HG03439 (cell line): ENCODE measurements at regions not wholly inside any gene's neighbourhood (a gene's known extent, or its start where the extent isn't known, plus 50 kb on each side); places are given as distances from the start of the nearest gene placed in this dataset.
A peak's percentile ranks its signal among the peaks of the same experiment; 100 is the strongest.
"Not testable (repeated sequence)": the region's sequence is repeated elsewhere in the genome, so short reads cannot be mapped to it uniquely, and the experiment has no call there.

Experiments
- ATAC-seq: cut with Tn5 transposase; IDR thresholded peaks from one replicate; pipeline ENCODE4 v1.9.1; 2021; ENCODE audit warnings: mild to moderate bottlenecking, moderate library complexity; ENCODE audit not compliant: unreplicated experiment

GRCh38 chr3:71994906-71995305 lies 210.0 kb upstream of the PROK2 start:
- ATAC-seq, result no peak

GRCh38 chr3:71994203-71994602 lies 209.3 kb upstream of the PROK2 start:
- ATAC-seq, result no peak

DNA sequence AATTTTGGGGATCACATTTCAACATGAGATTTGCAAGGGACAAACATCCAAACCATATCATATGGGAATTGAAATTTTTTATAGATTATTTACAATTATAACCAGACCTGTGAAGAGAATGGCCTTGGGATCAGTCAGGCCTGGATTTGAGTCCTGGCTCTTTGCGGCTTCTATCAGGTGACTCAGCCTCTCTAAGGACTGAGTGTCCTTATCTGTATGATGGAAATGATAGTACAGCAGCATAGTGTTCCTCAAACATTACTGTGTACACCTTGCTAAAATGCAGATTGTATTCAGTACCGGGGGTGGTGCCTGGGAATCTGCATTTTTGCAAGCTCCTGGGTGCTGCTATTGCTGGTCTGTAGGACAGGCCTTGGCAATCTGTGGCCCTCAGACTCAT lies 206.7 kb upstream of the PROK2 start:
- ATAC-seq, result no peak

GRCh38 chr3:71991046-71991445 lies 206.1 kb upstream of the PROK2 start:
- no peak for ATAC-seq

DNA sequence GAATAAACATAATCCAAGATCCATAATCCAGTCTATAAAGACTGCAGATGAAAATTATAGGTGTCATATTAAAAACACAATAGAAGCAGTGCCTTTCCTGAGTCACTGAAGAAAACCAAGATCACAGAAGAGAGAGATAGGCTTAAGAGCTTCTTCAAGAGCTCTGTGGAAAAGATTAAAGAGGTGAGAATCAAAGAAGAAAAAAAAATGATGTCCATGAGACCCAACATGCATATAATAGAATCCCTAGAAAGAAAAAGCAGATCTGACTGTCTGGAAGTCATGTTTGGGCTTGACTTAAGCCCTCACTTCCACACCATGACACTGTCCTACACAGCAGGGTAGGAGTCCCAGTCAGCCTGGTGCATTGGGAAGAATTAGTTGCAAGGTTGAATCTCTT lies 205.6 kb upstream of the PROK2 start:
- ATAC-seq, result no peak

DNA sequence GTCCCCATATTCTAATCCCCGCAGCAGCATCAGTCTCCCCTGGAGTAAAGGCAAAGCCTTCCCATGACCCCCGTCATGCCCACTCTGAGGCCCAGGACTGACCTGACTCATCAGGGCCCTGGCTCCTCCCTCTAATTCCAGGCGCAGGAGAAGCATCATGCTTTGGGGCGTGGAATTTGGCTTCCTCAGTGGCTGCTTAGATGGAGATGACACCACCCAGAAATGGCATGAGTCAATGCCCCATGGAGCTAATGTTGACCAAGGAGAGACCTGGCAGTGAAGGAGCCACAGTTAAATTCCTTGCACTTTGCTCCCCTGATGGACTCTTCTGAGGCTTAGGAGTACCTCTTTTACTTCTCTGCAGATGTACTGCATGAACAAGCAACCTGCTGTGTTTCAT lies 204.2 kb upstream of the PROK2 start:
- no peak for ATAC-seq

DNA sequence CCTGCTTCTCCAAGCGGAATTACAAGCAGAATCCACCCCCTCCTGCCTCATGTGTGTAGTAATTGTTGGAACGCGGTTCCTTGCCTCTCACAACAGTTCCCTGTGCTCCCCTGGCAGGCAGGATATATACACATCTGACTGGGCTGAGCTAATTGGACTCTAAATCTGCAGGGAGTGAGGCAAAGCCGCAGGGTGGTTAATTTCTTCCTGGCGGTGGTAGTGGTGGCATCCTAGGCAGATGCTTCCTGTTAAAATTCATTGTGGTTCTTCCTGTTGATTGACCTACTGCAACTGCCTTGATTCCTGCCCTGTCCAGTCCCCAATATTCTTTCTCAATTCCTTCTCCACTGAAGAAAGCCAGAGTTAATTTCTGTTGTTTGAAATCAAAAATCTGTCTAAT lies 202.9 kb upstream of the PROK2 start:
- no peak for ATAC-seq

- no peak for ATAC-seq
Observed at GRCh38 chr3:71987089-71987735, 202.3 kb upstream of the PROK2 start.

DNA sequence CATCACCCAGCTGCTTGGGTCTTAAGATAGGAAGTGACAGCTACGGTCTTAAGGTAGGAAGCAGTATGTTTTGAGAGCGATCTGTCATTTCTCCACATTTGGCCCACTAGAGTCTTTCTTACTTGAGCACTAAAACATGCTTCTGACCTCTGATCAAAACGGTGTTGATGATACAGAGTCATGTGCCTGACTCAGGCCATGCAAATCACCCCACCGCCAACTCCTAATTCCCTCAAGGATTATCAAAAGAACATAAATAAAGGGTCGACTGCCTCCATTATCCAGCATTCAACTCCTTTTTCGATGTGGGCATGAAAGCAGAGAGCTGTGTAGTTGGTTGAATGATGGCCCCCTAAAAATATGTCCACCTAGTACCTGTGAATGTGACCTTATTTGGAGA lies 201.7 kb upstream of the PROK2 start:
- no peak for ATAC-seq

DNA sequence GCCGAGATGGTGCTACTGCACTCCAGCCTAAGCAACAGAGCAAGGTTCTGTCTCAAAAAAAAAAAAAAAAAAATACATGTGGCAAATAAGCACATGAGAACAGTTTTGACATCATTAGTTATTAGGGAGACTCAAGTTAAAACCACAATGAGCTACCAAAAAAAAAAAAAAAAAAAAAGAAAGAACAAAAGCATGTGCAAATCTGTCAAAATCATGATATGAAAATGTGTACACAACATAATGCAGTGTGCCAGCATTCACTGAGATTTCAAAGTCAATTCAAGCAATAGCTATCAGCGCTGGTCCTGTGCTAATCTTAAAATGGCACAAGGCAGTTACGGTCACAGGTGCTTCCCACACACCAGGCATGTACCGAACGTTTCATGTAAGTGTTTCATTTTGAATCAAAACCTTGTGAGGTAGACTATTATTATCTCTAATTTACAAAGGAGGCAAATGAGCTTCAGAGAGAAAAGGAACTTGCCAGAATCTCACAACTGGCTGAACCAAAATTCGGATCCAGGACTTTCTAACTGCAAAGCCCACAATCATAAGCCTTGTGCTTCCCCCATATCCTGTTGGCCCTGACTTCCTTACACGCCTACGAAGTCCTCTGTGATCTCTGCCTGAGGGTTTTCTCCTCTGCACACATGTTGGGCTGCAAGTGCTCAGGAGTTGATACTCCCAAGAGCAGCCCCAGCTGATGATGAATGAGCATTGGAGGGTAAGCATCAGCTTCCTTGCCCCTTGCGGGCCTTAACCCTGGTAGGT lies 200.1 kb upstream of the PROK2 start:
- peak; percentile 92 for ATAC-seq

DNA sequence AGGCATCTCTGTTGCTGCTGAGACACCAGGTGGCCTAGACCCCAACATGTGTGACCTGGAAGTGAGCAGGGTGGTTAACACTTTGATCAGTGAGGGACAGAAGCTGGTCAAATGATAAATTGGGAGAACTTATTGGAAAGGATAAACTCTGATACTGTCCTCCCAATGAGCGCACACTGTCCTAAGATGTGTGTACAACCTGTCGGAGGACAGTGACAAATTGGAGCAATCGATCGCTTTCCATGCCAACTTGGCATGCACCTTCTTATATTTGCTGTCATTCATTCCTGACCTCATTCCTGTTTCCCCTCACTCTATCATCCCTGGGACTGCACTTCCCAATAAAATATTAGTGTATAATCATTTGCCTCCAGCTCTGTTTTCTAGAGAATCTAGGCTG lies 198.7 kb upstream of the PROK2 start:
- no peak for ATAC-seq

DNA sequence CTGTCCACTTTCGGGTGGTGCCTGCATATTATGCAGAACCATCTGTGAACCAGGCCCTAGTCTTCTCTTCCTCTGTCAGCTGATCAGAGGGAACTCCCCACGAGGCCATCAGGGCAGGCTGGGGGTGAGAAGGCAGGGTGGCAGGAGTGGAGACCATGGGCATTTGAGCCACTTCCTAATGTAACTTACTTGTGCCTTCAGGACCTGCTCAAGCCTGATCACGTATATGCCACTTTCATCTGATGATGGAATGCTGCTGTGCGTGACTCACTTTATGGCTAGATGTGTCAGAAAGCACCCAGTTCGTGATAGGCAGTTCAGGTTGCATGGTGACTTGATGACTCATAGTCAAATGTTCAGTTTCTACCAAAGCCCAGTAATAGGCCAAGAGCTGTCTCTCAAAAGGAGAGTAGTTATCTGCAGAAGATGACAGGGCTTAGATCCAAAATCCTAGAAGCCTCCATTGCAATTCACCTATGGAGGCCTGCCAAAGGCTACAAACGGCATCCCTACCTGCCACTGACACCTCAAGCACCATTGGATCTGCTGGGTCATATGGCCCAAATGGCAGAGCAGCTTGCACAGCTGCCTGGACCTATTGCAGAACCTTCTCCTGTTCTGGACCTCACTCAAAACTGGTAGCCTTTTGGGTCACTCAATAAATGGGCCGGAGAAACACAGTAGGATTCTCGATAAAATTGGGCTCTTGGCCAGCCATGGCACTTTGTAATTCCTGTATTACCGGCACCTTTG lies 197.7 kb upstream of the PROK2 start:
- ATAC-seq, result not testable (repeated sequence)

DNA sequence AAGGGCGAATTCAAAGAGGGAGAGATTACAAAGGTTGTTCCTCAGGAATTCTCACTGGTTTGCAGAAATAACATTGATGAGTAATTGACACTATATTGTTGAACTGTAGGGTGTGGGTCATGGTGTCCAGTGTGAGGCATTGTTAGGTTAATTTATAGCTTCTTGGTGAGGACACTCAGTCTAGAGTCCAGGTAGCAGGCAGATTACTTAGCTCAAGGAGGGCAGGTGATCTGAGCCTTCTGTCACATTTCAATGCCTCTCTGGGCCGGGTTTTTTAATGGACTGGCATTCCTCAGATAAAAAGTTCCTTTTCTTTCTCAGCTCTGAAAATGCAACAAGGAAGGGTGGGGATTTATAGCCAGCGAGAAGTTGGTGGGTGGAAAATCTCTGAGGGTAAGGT lies 194.2 kb upstream of the PROK2 start:
- no peak for ATAC-seq

DNA sequence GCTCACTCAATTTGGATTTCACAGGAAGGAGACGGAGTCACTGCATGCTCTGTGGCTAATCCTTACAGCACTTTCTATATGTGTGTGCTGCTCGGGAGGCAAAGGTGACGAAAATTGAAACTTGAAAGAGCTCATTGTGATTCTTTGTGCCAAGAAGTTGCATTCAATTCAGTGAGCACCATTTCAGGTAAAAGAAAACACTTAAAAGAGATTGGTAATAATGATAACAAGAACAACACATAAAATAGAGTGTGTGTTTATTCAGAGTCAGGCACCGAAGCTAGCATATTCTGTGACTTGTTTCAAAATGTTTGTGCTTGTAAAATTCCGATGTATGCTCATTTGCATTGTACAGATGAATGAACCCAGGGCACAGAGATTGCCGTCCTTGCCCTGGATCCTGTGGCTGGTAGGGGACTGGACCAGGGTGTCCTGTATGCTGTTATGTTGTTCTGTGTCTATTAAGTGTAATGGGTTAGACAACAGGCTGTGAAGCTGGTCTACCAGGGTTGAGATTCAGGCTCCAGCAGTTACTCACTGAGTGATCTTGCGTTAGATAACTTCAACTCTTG lies 193.3 kb upstream of the PROK2 start:
- peak; percentile 68 for ATAC-seq

DNA sequence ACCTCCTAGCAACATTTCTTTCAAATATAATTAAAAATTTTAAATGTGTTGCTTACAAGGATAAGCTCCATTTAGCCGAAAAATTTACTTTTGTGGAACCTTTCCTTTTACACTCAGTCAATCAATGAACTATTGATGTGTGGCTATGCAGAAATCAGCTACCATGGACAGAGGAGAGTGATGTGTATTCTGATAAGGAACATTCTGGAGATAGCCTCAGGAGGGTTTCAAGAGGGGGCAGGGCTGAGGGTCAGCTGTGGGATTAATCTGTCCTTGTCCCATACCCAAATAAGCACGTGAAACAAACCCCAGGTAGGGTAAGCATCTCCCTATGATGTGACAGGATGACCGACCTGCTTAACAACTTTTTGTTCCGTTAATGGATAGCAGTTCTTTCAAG lies 192.6 kb upstream of the PROK2 start:
- no peak for ATAC-seq

DNA sequence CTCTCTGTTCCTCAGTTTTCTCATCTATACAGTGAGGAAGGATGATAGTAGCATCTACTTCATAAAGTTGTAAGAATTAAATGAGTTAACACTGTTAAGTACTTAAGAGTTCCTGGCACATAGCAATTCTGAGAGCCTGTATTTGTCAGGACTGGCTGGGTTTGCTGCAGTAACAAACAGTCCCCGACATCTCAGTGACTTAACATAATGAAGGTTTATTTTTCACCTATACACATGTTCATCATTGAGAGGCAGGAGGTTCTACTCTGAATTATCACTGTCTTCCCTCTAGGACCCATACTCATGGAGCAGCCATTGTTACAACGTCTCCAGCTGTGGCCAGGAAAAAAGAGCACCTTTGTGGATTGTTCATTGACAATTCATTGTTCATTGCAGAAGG lies 190.6 kb upstream of the PROK2 start:
- no peak for ATAC-seq

DNA sequence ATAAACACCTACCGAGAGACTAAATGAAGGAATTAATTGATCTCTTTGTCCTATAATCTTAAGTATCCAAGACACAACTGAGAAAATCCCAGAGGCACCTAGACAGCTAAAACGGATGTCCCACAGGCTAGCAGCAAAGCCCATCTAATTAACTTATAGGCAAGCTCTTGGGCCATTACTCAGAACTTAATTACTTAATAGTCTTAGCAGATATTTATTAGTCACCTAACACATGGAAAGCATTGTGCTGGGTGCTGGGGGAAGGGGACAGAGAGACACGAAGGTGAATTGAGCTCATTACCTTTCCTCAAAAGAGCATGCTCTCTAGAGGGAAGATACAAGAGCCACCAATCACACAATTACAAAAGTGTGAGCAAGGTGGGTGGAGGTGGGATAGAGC lies 189.8 kb upstream of the PROK2 start:
- ATAC-seq, result no peak

- ATAC-seq, result no peak
Observed at GRCh38 chr3:71973274-71974030, 188.5 kb upstream of the PROK2 start.

DNA sequence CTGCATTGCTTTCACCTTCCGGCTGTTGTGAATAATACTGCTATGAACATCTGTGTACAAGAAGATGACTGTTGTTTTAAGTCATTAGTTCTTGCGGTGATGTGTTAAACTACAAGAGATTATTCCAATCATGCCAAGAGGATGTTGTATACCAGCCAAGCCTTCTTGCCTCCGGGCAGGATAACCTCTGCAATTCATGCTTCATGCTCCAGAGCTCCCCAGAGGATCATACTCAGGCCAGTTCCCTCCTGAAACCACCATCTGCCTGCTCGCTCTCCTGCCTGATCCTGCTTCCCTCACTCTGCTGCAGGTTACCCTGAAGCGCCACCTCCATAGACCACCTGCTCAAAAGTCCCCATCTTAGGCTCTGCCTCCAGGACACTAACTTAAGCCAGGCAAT lies 187.1 kb upstream of the PROK2 start:
- no peak for ATAC-seq

GRCh38 chr3:71968544-71968943 lies 183.6 kb upstream of the PROK2 start:
- ATAC-seq, result no peak

- no peak for ATAC-seq
Observed at GRCh38 chr3:71966185-71966584, 181.2 kb upstream of the PROK2 start.
